ENCODE measurements at regions not wholly inside any gene's neighbourhood (a gene's known extent, or its start where the extent isn't known, plus 50 kb on each side); places are given as distances from the start of the nearest gene placed in this dataset.

DNA sequence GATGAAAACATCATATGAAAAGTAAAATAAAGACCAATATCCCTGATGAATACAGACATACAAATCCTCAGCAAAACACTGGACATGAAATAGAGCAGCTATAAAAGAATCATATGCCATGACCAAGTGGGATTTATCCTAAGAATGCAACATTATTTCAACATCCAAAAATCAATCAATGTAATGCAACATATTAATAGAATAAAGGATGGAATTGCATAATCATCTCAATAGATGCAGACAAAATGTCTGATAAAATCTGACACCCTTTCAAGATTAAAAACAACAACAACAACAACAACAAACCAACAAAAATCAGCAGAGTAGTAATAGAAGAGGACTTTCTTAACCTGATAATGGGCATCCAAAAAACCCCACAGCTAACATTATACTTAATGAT, 63.8 kb upstream of the IL1R1 start:
- no peak for DNase-seq

DNA sequence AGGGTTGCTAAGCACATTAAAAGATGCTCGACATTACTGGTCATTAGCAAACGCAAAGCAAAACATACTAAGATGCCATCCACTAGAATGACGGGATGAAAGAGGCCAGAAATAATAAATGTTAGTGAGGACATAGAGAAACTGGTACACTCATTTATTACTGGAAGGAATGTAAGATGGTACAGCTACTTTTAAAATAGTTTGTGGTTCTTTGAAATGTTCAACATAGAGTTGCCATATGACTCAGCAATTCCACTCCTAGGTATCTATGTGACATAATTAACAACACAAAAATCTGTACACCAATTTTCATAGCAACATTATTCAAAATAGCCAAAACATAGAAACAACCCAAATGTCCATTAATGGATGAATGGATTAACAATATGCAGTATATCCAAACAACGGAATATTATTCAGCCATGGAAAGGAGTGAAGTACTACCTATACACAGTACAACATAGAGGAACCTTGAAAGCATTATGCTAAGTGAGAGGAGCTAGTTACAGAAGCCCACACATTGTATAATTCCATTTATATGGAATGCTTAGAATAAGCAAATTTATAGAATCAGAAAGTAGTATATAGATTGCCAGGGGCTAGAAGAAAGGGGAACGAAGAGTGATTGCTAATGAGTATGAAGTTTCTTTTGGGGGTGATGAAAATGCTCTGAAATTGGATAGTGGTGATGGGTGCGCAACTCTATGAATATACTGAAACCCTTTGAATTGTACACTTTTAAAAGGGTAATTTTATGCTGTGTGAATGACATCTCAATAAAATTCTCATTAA, 61.9 kb upstream of the IL1R1 start:
- no peak for DNase-seq

DNA sequence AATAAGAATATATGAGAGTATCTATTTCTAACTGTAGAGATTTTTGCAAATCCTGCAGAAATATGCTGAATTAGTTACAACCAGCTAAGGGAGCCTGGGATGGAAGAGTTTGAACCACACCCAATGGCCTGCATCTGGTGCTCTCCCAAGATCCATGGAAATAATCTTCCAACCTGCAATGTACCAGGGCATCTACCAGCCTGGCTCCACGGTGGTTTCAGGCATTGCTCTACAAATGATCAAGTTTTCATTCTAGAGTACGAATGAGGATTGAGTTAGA, 61.4 kb upstream of the IL1R1 start:
- DNase-seq, result no peak

DNA sequence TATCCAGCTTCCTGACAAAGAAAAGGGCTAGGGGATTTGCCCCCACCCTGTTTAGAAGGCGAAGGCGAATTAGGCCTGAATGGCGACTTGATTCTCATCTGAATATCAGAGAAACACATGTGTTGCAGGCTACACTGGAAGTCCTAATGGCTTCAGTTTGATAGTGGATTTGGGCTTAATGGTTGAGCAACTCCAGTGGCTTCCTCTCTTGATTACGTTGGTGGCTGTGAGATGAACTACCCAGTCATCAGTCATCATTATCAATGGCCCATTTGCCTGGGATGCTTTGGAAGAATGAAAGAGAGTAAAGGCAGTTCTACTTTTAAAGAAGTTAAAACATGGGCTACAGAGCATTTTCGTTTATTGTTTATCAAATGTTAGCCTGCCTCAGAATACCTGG, 60.9 kb upstream of the IL1R1 start:
- DNase-seq, result no peak

DNA sequence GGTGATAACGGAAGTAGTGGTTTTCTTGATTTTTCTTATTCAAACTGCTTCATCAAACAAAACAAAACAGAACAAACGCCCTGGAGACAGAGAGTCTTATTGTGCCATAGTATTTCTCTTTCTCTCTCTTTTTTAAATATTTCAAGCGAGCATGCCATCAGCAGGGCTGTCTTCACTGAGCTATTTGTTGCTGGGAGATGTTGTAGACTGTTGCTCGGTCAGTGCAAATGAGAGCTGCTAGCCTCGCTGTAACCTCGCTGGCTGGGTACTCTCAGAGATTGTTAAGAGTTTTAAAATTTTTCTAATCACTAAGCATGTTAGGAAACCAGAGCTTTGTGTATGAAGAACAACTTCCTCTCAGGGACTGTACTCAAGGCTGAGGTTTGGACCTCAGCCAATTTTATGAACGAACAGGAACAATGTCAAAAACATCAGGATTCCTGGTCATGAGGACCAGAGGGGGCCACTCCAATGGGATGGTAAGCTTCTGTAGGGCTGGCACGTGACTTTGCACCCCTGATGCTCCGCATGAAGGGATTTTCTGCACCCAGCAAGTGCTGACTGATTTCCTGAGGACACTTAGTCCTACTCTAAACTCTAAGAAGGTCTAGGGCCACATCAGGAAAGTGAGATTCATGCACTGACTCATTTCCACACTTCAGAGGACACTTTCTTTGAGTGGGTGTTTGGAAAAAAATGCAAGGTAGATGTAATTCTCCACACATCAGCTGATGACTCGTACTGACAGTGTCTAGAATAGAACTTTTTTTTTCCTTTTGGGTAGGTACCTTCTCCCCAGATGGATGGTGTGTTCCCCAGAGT, 59.8 kb upstream of the IL1R1 start:
- DNase-seq, result peak; percentile 34

DNA sequence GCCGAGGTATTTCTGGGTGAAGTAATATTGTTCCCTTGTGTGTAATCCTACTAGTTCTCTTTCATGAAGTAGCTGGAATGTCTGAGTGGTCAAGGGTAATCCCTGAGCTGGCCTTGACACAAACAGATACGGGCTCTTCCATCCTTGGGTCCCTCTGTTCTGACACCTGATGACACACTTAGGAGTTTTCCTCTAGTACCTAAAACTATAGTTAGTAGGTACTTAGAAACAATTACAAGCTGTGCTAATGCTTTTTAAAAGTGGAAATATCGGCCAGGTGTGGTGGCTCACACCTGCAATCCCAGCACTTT, 59.2 kb upstream of the IL1R1 start:
- no peak for DNase-seq

DNA sequence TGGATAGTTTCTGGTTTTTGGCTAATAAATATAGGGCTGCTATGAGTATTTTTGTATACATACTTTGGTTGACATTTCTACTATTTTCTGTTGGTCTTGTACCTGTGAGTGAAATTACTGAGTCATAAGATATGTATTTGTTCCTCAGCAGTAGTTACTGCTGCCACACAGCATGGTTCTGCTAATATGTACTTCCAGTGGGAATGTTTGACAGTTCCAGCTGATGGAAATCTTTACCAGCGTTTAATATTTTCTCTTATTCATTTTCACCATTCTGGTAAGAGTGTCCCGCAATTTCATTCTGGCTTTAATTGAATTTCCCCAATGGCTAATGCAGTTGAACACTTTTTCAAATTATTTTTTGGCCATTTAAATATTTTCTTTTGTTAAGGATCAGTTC, 57.9 kb upstream of the IL1R1 start:
- no peak for DNase-seq

DNA sequence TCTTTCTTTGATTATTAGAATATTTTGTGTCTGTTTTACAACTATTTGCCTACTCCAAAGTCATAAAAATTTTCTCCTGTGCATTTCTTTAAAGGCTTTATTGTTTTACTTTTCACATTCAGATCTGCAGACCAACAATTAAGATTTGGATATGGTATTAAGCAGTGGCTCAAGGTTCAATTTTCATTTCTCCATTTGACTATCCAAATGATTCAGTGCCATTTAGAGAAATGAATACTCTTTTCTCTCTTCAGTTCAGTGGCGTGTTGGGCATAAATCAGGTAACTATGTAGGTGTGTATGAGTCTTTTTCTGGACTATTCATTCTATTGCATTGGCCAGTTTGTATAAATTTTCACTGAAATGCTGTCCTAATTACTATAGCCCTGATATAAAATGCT, 57.3 kb upstream of the IL1R1 start:
- no peak for DNase-seq

DNA sequence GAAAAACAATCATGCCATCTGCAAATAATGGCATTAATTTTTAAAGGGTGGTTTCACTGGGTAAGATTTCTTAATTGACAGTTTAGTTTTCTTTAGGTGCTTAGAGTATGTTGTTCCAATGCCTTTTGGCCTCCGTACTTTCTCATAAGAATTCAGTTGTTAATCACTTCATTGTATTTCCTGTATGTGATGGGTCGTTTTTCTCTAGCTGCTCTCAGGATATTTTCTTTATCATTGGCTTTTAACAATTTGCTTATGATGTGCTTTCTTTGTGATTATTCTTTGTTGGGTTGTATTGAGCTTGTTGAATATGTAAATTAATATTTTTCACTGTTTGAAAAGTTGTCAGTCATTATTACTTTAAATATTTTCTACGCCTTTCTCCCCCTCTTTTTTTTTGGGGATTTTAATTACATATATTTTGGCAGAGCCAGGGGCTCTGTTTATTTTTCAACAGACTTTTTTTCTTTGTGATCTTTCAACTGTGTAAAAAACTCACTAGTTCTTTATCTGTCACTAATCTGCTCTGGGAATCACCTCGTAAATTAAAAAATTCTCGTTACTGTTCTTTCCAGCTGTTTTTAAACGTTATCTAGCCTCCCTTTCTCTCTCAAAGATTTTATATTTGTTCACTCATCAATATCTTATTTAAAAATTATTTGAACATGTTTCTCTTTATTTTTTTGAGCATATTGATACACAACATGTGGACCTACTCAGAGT, 56.2 kb upstream of the IL1R1 start:
- DNase-seq, result no peak

DNA sequence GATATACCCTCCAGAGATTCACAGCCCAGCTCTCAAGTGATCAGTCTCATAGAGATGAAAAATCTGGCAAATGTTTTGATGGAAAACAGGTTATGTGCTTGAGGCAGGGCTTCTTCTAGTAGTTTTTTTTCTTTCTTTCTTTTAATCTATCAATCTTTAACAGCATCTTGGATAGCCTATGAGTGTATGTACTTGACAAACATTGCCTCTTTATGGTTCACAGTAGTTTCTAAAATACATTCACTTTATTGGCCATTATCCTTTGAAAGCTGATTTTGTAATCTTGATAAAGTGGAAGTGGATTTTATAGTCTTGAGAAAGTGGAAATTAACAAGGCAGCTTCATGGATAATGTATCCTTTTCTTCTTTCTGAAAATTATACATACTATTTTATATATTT, 51.4 kb upstream of the IL1R1 start:
- no peak for DNase-seq

DNA sequence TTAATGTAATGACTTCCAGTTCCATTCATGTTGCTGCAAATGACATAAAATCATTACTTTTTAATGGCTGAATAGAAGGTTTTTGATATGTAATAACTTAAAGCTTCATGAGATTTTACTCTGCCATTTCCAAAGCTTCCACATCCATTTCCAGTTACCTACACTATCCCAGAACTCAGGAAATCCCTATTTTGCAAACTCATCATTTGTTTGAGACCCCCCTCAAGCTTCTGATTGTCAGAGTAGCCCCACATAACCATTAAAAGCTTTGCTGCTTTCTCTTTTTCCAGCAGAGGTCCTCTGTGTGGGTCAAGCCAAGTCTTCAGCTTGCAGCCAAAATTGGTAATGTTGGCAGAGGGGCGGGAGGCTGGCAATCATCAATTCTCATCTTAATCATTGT, 50.6 kb upstream of the IL1R1 start:
- DNase-seq, result no peak

DNA sequence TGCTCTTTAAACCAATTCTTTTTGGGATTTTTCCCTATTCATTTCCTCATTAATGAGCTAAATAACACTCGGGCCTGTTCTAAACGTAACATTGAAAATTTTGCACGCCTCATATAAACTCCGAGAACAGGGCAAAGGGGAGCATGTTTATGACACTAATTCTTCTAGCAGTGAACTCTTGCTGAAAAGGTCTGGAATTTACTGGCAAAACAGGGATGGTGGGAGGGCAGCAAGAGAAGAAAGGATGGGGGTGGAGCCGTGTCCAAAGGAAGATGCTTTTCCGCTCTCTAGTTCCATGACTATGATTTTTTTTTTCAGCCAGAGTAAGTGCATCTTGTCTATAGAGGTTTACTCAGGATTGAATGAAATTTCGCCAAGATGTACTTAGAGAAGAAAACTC, 50.0 kb upstream of the IL1R1 start:
- no peak for DNase-seq

All from activated CD4-positive, alpha-beta T cell treated with anti-CD3 and anti-CD28 coated beads for 1 hour (primary cell).